H9 (cell line): ENCODE measurements at regions not wholly inside any gene's neighbourhood (a gene's known extent, or its start where the extent isn't known, plus 50 kb on each side); places are given as distances from the start of the nearest gene placed in this dataset.

Experiments used
- DNase-seq: peaks from one replicate; pipeline ENCODE4 v3.0.0-alpha.2; 2017
- H2AFZ ChIP-seq: one replicate; pipeline ENCODE4 v1.6.1; 2013; ENCODE audit warnings: mild to moderate bottlenecking, low read length, control low read depth, moderate library complexity
- H2AK5ac ChIP-seq: 2 replicates; pipeline ENCODE4 v1.6.1; 2013; ENCODE audit warnings: low read length, control low read depth, mixed read lengths; ENCODE audit not compliant: insufficient read length
- H2BK120ac ChIP-seq: one replicate; pipeline ENCODE4 v1.6.1; 2013; ENCODE audit warnings: low read depth, mild to moderate bottlenecking, low read length, control low read depth, inconsistent platforms; ENCODE audit not compliant: poor library complexity, severe bottlenecking
- H2BK12ac ChIP-seq: 2 replicates; pipeline ENCODE4 v1.6.1; 2013; ENCODE audit warnings: low read length, control low read depth, mixed read lengths, low read depth; ENCODE audit not compliant: insufficient read length
- H2BK15ac ChIP-seq: 2 replicates; pipeline ENCODE4 v1.6.1; 2013; ENCODE audit warnings: low read depth, low read length, control low read depth
- H2BK20ac ChIP-seq: one replicate; pipeline ENCODE4 v1.6.1; 2013; ENCODE audit warnings: low read depth, mild to moderate bottlenecking, low read length, control low read depth, inconsistent platforms; ENCODE audit not compliant: poor library complexity, severe bottlenecking
- H2BK5ac ChIP-seq: 2 replicates; pipeline ENCODE4 v1.6.1; 2013; ENCODE audit warnings: low read length, control low read depth, mixed read lengths; ENCODE audit not compliant: insufficient read length
- H3K14ac ChIP-seq: 2 replicates; pipeline ENCODE4 v1.6.1; 2013; ENCODE audit warnings: low read length, control low read depth; ENCODE audit not compliant: insufficient read depth
- H3K18ac ChIP-seq: 2 replicates; pipeline ENCODE4 v1.6.1; 2013; ENCODE audit warnings: low read depth, mild to moderate bottlenecking, mixed read lengths, low read length, control low read depth; ENCODE audit not compliant: insufficient read length
- H3K23ac ChIP-seq: 2 replicates; pipeline ENCODE4 v1.6.1; 2013; ENCODE audit warnings: low read length, control low read depth, mixed read lengths, low read depth; ENCODE audit not compliant: insufficient read length
- H3K23me2 ChIP-seq: 2 replicates; pipeline ENCODE4 v1.6.1; 2013; ENCODE audit warnings: low read depth, mild to moderate bottlenecking, mixed read lengths, low read length, control low read depth; ENCODE audit not compliant: insufficient read length, poor library complexity, severe bottlenecking
- H3K27ac ChIP-seq: 2 replicates; pipeline ENCODE4 v1.5.1; 2013; ENCODE audit warnings: low read length, control low read depth, mixed read lengths, low read depth; ENCODE audit not compliant: insufficient read length
- H3K27me3 ChIP-seq: 2 replicates; pipeline ENCODE4 v1.6.1; 2013; ENCODE audit warnings: low read length, control low read depth, inconsistent platforms; ENCODE audit not compliant: insufficient read depth
- H3K4ac ChIP-seq: 2 replicates; pipeline ENCODE4 v1.6.1; 2013; ENCODE audit warnings: low read depth, mild to moderate bottlenecking, control low read depth, inconsistent platforms, low read length, moderate library complexity
- H3K4me1 ChIP-seq: 2 replicates; pipeline ENCODE4 v1.6.1; 2013; ENCODE audit warnings: low read length, control low read depth, inconsistent platforms; ENCODE audit not compliant: insufficient read depth
- H3K4me2 ChIP-seq: 2 replicates; pipeline ENCODE4 v1.6.1; 2013; ENCODE audit warnings: low read length, control low read depth, mixed read lengths; ENCODE audit not compliant: insufficient read length, insufficient read depth
- H3K56ac ChIP-seq: 2 replicates; pipeline ENCODE4 v1.6.1; 2013; ENCODE audit warnings: low read depth, mild to moderate bottlenecking, mixed read lengths, low read length, control low read depth; ENCODE audit not compliant: insufficient read length
- H3K79me1 ChIP-seq: 2 replicates; pipeline ENCODE4 v1.6.1; 2013; ENCODE audit warnings: low read depth, mild to moderate bottlenecking, moderate library complexity, low read length, control low read depth, inconsistent platforms; ENCODE audit not compliant: insufficient read depth, poor library complexity, severe bottlenecking
- H3K79me2 ChIP-seq: 2 replicates; pipeline ENCODE4 v1.6.1; 2013; ENCODE audit warnings: low read length, control low read depth, inconsistent platforms; ENCODE audit not compliant: insufficient read depth
- H3K9ac ChIP-seq: 2 replicates; pipeline ENCODE4 v1.6.1; 2013; ENCODE audit warnings: low read length, control low read depth, mixed read lengths; ENCODE audit not compliant: insufficient read length; ENCODE audit errors: extremely low read depth
- H3K9me3 ChIP-seq: one replicate; pipeline ENCODE4 v1.6.1; 2013; ENCODE audit warnings: low read depth, low read length, inconsistent platforms; ENCODE audit not compliant: control insufficient read depth
- H3T11ph ChIP-seq: one replicate; pipeline ENCODE4 v1.6.1; 2013; ENCODE audit warnings: mild to moderate bottlenecking, low read length, control low read depth, inconsistent platforms
- H4K20me1 ChIP-seq: one replicate; pipeline ENCODE4 v1.6.1; 2013; ENCODE audit not compliant: control insufficient read depth, insufficient read length, insufficient read depth
- H4K5ac ChIP-seq: 2 replicates; pipeline ENCODE4 v1.6.1; 2013; ENCODE audit warnings: low read depth, mild to moderate bottlenecking, mixed read lengths, low read length, control low read depth; ENCODE audit not compliant: insufficient read length
- H4K8ac ChIP-seq: replicated peaks from 2 replicates; pipeline ENCODE4 v1.6.1; 2013; ENCODE audit warnings: low read length, control low read depth, mixed read lengths, low read depth; ENCODE audit not compliant: insufficient read length
- H4K91ac ChIP-seq: 2 replicates; pipeline ENCODE4 v1.6.1; 2013; ENCODE audit warnings: low read depth, mild to moderate bottlenecking, moderate library complexity, mixed read lengths, low read length, control low read depth; ENCODE audit not compliant: insufficient read length
- H3K27ac Mint-ChIP-seq, 3 experiments: 2 replicates in 2 of 3; 3 replicates in 1 of 3; pipeline ENCODE4 v1.8.0; 2020 to 2021; ENCODE audit warnings: mixed read lengths in 3 of 3, mild to moderate bottlenecking in 1 of 3, moderate library complexity in 1 of 3
- H3K27me3 Mint-ChIP-seq: 2 replicates; pipeline ENCODE4 v1.8.0; 2021; ENCODE audit warnings: low read depth, mild to moderate bottlenecking, moderate library complexity, mixed read lengths
- H3K36me3 Mint-ChIP-seq, 3 experiments: 2 replicates in 2 of 3; 3 replicates in 1 of 3; pipeline ENCODE4 v1.8.0; 2020 to 2021; ENCODE audit warnings: low read depth in 3 of 3, mixed read lengths in 3 of 3; ENCODE audit not compliant: insufficient read depth in 1 of 3
- H3K4me1 Mint-ChIP-seq, 2 experiments: 2 replicates each; pipeline ENCODE4 v1.8.0; 2020; ENCODE audit warnings: mixed read lengths in 2 of 2
- H3K4me3 Mint-ChIP-seq, 2 experiments: 2 replicates in 1 of 2; 3 replicates in 1 of 2; pipeline ENCODE4 v1.8.0; 2020 to 2021; ENCODE audit warnings: mild to moderate bottlenecking in 2 of 2, mixed read lengths in 2 of 2, moderate library complexity in 1 of 2
- H3K9me3 Mint-ChIP-seq, 2 experiments: 2 replicates in 1 of 2; 3 replicates in 1 of 2; pipeline ENCODE4 v1.8.0; 2020; ENCODE audit warnings: mild to moderate bottlenecking in 2 of 2, mixed read lengths in 2 of 2, moderate library complexity in 1 of 2
- CTCF ChIP-seq: fragments of 200-600 bp; sonication (generic); conservative IDR thresholded peaks from 3 replicates; pipeline ENCODE4 v1.8.0; 2021; ENCODE audit warnings: antibody characterized with exemption, mild to moderate bottlenecking
- WGBS: extraction: QIAGEN DNeasy Blood & Tissue Kit; methylation state at CpG from one replicate; pipeline ENCODE4 v1.1.7; 2013; ENCODE audit warnings: missing lambda C conversion rate, low lambda C conversion rate, mixed read lengths; ENCODE audit not compliant: insufficient read length; ENCODE audit errors: extremely low coverage; 5-methylcytosine and 5-hydroxymethylcytosine counted together

GRCh38 chr3:86801066-86801465 is 189.9 kb downstream of the VGLL3 start:
- Histone ChIP-seq H3K27me3 (no peaks in the 10 kb centered on the region), H3K23ac (no peak overlapping the region), H4K20me1 (no peaks in the 10 kb centered on the region), H3K18ac (no peak overlapping the region), H2AK5ac (no peak overlapping the region), H2AFZ (no peak overlapping the region), H3K27ac (no peak overlapping the region), H3K23me2 (no peaks in the 10 kb centered on the region), H3K4me1 (no peaks in the 10 kb centered on the region), H4K91ac (no peak overlapping the region), H3K56ac (no peak overlapping the region), H3K9me3 (no peaks in the 10 kb centered on the region), H2BK20ac (no peak overlapping the region), H4K8ac (no peak overlapping the region), H3T11ph (no peak overlapping the region), H2BK15ac (no peak overlapping the region), H3K9ac (no peak overlapping the region), H3K79me1 (no peaks in the 10 kb centered on the region), H2BK12ac (no peak overlapping the region), H3K14ac (no peak overlapping the region), H2BK120ac (no peak overlapping the region), H3K4ac (no peak overlapping the region), H3K4me2 (no peak overlapping the region), H4K5ac (no peak overlapping the region), H2BK5ac (no peak overlapping the region), H3K79me2 (no peaks in the 10 kb centered on the region)
- Mint-ChIP-seq H3K36me3 (peaks cover 0 to 7% (median 2%) of the 10 kb centered on the region in 3 experiments; a peak in 3 of 7 replicates), H3K4me1 (peaks cover 0 to 2% of the 10 kb centered on the region in 2 experiments; a peak in 2 of 4 replicates), H3K27me3 (no peaks in the 10 kb centered on the region), H3K9me3 (peaks cover 1 to 3% of the 10 kb centered on the region in 2 experiments; a peak in 2 of 5 replicates), H3K27ac (no peak overlapping the region), H3K4me3 (no peak overlapping the region)
- WGBS: no CpG with 5 or more reads among the region's 1 CpG
- TF ChIP-seq CTCF: no peak
- no peak for DNase-seq
